NK-92 (cell line): ENCODE measurements at regions not wholly inside any gene's neighbourhood (a gene's known extent, or its start where the extent isn't known, plus 50 kb on each side); places are given as distances from the start of the nearest gene placed in this dataset.
"Not testable (repeated sequence)": the region's sequence is repeated elsewhere in the genome, so short reads cannot be mapped to it uniquely, and the experiment has no call there.

Experiments
- DNase-seq: peaks from one replicate; lab custom pipeline; 2025; ENCODE audit not compliant: unreplicated experiment; lab: John Stamatoyannopoulos, UW

DNA sequence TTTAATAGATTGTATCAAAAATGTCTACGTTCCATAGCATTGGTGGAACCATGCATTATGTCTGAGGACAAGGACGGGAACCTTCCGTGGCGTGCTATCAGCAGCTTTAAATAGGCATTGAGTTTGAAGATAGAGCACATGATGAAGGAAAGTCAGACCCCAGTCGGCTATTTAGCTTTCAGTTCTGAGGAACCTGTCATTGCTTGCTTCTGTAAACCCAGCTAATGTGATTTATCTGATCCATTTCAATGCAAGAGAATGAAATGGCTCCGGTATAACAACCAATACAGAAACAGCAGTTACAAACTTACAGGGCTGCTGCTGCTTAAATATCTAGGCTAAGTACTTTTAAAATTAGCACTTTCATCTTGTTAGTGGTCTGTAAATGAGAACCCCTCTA, 503.3 kb downstream of the RNF144A start:
- no peak for DNase-seq

DNA sequence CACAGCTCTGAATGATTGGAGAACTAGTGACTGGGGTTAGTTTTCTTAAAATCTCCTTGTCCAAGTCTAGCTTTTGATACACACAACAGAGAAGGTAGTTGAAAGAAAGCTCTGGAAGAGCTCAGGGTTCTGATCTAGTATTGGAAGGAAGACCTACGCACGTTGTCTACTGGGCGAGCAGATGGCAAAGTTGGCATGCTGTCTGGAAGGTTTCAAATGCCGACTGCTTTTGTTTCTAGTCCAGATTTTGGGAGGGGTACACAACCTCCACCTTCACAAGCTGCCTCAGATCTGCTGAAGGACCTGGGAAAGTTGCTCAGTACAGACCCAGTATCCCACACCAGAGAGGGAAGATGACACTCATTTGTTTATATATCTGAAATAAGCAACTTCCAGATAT, 507.3 kb downstream of the RNF144A start:
- no peak for DNase-seq

DNA sequence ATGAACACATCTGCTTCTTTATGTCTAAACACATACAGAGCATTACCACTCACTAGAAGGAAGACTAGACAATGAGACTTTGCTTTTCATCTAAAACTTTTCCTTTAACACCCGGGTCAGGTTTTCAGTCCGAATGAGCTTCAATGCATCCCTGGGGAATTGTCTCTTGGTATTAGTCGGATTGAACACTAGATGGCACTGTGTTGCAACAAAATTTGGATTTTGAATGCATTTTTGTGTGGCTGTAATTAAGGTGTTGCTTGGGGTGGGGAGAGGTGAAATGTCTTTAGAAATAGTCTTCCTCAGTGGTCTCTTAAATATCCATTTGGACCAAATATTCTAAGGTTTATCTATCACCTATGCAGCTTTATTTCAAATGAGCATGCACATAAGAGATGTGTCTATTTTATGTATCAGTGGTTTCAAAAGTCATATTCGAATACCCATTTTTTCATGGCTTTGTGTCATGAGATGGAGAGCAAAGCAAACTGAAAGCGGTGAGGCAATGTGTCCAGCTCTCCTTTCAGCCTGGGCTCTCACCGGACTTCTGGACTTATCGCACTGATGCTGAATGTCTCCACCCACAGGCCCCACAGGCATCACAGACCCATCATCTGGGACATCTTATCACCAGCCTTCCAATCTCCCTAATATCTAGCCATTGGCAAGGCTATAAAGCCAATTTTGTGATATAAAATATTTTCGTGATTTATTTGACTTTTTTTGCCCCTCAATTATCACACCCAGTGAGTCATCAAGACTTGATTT, 510.3 kb downstream of the RNF144A start:
- DNase-seq, result no peak

DNA sequence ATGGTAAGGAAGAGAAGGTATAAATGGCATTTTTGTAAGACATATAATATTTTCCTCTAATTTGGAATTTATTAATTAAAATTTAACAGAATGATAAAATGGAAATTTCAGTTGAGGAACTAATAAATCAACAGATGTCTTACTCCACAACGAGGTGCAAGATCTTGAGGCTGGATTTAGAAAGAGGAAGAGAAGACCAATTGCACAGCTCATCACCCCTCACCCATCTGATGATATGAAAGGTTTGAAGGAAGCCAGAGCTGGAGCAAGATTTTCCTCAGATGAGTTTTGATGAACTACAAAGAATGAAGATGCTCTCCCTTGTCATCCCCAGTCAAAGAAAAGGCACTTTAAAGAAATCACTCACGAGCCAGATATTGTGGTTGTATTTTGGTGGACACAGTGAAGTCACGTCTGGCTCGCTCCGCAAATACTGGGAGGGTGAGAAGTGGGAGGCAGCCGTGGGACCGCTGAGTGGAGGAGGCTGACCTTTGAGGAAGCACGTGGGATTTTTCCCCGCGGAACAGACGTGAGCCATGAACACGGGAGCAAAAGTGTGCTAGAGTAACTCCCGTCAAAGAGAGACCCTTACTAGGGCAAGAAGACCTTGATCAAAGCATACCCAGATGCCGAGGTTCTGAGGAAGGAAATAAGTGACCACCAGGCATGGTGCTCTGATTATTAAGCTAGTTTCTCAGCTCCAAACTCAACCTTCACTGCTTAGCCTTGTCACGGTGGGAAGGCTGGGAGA, 511.4 kb downstream of the RNF144A start:
- no peak for DNase-seq

DNA sequence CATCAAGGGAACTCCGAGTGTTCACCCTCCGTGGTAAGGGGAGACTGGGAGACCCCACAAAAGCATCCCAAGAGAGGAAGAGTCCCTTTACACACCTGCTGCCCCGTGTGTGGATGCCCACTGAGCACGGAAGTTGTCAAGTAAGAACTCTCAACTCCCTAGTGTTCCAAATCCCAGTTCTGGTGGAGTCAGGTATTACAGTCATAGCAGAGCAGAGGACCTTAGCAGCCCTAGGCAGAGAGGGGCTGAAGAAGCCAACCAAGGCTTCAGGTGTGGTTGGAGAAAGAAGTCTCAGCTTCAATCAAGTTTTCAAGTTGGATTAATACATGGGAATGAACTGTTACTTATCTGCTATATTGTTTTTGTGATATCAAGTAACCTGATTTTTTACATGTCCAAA, 512.5 kb downstream of the RNF144A start:
- no peak for DNase-seq

DNA sequence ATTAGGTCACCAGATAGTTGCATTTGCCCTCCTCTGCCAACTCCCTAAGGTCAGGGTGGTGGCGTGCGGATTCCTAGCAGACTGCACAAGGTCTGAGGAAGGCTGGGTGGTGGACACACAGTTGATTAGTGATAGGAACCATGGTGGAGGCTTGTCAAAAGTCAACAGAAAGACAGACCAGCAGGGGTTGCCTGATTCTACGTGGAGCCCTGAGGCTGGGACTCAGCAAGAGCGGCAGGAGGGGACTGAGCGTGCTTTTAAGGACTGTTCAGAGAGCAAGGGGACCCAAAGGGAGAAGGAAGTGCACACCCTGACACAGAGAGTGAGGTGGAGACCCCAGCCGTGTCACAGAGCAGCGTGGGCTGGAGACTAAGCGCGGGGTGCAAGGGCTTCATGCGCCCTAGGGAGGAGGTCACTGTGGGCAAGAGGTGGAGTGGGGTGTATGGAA, 513.2 kb downstream of the RNF144A start:
- no peak for DNase-seq

DNA sequence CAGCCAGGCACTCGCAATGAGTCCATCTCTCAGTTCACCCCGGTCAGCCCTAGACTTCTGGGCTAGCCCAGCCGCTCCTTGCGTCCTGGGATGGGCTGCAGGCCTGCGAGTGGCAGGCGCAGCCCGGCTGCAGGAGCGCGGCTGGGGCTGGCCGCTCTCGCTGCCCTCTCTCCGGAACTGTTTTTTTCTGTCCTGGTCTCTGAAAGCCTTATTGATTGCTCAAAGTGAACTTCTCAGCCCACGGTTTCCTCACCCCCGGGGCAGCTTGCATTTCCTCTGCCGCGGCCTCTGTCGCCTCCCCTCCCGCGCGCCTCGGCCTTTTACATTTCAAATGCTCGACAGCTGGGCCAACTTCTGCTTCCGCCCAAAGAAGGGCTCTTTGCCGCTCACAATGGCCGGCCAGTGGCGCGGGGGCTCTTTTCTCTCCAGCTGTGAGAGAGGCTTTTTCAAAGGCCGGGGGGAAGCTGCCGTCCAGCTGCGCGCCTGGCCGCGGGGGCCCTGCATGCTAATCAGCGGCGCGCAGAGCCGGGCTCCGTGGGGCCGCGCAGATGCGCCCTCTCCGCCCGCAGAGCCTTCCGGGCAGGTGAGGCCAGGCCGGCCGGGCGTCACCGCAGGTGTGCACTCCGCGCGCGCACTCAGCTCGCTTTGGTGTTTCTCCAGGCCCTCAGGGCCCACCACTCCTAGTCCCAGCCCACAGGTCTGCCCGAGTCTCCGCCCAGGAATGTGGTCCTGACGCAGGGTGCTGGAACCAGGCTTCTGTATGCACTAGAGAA, 513.8 kb downstream of the RNF144A start:
- DNase-seq, result no peak

DNA sequence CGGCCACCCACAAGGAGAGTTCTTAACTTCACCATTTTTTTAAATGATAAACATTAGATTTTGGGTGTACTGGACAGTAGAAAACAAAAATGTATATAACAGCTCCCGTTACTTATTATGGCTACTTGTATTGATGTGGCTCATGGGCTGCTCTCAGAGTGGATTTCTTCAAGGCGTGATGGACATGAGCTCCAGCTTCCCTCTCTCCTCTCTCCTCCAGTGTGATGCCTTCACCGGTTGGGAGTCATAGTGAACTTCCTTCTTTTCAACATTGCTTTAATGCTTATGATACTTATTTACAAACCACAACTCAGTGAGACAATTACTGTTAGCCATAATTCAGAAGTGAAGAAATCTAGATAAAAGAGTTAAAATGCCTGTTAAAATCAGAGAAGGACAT, 515.2 kb downstream of the RNF144A start:
- DNase-seq, result no peak

DNA sequence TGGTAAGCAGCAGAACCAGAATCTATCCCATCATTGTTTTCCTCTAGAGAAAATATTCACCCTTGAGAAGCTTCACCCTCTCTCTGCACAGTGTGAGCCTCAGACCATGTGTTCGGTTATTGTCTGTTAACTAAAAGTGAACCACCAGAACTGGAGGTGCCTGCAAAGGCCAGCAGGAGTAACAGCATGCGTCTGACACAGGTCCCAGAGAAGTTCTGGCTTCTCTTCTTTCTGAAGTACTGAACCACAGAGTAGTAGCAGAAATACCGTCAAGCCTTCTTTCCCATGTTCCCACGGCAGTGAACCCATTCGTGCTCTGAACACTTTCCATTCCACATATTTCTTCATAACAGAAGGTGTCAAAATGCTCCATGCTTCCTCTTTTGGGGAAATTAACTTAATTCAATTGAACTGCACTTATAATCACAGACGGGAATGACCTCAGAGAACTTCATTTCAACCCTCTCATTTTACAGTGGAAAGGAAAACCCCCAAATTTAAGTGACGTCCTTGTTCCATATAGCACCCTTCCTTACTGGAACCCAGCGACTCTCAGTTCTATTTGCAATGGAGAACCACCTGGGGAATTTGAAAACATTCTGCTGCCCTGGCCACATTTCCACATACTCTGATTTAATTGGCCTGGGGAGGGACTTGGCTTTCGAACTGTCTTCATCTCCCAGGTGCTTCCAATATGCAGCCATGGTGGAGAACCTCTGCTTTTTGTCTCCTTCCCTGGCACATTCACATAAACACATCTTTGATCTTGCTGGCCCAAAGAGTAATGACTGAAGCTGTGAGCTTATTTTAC, 519.1 kb downstream of the RNF144A start:
- no peak for DNase-seq

DNA sequence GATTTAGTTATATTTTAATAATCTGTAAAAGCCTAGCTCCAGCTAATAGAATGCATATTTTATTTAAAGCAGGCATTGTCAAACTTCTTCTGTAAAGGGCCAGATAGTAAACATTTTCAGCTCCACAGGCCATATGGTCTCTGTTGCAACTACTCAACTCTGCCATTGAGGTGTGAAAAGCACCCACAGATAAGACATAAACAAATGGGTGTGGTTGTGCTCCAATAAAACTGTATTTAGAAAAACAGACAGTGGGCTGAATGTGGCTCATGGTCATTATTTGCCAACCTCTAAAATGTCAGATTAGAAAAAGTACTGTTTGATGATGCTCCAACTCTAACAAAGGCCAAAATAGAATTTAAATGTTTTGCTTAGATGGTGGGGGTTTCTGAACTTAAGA, 519.9 kb downstream of the RNF144A start:
- no peak for DNase-seq

DNA sequence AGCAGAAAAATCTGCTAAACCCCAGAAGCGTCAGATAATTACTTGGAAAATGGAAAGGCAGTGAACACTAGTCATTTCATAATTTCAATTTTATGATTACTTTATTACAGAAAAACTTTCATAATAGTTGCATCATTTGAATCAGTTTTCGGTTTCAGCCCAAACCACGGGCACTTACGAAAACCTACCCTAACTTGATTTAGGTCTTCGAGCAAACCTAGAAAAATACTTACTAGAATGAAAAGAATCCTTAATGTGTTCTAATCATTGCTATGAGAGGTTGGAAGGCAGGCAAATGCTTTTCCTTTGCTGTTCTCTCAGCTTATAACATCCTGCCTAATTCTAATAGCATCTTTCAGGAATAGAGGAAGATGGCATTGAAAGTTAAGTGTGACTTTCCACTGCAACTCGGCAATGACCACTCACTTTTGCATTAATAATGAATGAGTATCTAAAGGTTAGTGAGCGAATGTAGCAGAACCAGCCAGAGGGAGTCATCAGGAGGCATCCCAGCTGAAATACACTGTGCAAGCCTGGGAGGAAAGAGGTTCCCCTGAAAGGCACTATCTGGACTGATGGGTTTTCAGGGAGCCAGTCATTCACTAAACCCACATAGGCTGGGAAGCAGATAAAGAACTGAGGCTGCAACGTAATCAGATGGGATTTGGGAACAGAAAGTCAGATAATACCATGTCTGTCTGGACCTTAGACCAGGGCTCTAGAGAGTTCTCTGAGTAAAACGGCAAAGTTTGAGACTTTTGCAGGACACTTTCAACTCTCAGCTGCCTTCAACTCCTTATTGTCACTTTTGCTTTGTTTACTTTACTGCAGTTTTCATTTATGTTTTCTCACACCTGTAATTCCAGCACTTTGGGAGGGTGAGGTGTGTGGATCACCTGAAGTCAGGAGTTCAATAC, 520.8 kb downstream of the RNF144A start:
- DNase-seq, result no peak

DNA sequence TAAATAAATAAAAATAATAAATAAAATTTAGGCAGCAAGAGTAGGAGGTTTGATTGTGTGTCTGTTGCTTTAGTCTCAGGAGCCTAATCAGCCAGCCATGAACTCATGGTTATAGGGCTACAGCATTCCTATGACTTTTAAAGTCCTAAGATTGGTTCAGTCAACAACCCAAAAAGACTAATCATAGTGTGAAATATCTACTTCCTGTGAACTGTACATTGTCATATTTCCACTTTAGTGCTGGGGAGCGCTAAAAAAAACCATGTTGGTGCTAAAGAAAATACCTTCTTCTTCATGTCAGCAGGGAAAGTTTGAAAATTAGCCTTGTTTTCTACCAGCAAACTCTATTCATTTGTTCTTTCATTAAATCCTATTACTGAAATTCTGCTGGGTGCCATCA, 521.6 kb downstream of the RNF144A start:
- no peak for DNase-seq

DNA sequence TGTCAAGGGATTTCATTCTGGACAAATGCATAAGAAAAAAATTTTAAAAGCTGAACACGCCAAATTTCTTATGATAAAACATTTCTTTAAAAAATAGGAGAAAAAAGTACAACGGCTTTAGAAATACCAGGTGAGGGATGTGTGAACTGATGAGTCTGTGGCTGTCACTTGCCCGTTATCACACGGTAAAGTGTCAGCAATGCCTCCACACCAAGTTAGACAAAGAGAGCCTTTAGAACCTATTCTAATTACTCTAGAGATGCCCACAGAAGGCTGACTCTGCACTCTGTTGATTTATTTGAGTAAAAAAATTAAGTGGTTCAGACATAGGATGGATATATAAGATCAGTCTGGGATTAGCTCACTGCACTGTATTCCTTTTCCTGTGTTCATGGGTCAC, 523.8 kb downstream of the RNF144A start:
- DNase-seq, result no peak

DNA sequence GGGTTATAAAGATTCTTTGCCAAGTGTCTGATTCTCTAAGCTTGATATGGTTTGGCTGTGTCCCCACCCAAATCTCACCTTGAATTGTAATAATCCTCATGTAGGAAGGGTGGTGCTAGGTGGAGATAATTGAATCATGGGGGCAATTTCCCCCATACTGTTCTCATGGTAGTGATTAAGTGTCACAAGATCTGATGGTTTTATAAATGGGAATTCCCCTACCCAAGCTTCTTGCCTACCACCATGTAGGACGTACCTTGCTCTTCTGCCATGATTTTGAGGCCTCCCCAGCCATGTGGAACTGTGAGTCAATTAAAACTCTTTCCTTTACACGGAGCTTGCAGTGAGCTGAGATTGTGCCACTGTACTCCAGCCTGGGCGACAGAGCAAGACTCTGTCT, 524.6 kb downstream of the RNF144A start:
- not testable (repeated sequence) for DNase-seq

DNA sequence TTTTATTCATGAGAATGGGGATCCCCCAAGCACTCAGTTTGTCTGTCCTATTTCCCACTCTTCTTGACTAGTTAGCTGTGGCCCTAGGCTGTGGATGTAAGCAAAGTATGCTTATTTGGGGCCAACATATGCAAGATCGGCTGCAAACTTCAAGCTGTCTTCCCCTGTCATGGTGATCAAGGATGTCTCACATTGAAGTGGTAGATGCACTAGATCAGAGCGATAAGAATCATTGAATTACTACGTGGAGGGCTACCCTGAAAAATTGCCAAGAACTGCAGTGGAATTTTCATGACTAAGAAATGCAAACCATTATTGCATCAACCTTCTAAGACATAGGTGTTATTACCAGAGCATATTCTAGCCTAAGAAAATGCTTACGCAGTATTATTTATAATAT, 527.4 kb downstream of the RNF144A start:
- DNase-seq, result no peak

DNA sequence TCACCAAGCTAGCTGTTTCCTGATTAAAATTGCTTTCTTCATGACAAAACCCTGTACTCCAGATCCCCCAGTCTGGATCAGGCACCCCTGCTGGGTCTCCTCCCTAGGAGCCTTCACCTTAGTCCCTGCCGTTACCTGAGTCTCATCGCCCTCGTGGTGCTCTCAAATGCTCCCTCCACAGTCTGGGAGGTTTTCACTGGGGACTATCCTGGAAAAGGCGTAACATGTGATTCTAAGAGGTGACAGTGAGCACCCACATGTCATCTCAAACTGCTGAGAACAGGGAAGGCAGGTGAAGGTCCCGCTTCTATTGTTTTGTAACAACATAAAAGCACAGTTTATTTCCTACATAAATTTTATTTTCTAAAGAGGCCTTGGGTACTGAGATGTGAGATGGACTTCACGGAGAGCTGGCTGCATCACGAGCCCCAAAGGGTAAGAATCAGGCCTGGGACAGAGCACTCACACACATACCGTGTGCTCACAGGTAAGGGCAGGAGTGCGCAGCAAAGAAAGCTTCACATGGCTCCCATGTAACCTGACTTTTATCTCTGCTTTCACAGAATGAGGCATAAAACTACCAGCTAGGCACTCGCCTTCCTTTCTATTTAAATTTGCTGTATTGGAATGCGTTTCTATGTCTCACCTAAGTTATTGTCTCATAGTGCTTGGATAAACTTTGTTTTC, 531.5 kb downstream of the RNF144A start:
- DNase-seq, result no peak

DNA sequence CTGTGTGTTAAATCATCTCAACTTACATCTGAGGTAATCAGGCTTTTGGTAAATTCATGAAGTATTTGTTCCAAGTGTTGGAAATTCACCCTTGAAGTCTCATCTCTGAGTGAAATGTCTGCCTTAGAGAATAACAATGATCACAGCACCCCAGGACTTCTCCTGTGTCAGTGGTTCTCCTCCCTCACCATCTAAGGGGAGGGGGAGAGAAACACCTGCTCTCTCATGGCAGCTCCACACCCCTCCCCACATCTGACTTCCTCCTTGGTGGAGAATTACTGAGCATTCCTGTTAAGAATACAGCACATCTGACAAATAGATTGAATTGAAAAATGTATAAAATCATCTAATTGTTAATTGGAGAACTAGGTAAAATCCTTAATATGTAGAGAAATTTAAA, 532.1 kb downstream of the RNF144A start:
- DNase-seq, result no peak

DNA sequence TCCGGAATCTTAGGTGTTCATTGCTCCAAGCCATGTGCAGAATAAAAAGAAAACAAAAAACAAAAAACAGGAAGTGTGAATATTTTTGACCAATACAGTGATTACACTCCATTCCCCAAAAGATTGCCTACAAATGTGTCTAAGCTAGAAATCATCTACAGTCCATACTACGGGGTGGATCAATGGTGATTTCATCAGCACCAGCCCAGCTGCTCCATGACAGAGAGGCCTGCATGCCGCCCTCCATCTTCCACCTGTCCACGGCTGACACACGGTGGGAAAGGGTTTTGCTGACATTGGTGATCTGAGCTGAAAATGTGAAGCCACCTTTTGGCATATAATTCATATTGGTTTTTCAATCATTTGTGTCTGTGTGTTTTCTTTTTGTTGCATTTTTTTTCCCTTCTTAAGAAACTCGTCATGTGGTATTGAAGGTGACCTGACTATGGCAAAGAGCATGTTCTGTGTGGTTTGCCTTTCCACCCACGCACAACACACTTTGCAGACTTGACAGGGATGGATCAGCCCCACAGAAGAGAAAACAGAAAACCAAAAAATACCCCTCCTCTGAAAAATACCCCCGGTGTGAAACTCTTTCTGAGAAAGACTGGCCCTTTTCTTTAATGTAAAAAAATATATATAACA, 533.1 kb downstream of the RNF144A start:
- no peak for DNase-seq

DNA sequence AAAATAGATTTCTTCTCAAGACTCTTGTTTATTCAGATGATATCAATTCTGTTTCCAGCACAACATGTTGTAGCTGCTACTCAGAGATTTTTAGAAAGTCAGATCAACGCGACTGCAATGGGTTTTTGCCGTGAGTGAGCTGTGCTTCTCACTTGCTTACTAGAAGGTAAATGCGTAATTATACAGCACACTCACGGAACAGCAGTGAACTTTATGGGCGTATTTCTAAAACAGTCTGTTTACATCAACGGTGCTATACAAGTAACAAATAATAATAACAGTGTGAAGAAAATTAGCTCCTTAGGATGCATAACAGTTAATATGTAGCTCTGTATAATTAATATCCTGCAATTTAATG, 533.6 kb downstream of the RNF144A start:
- DNase-seq, result no peak
